ENCODE measurements at regions not wholly inside any gene's neighbourhood (a gene's known extent, or its start where the extent isn't known, plus 50 kb on each side); places are given as distances from the start of the nearest gene placed in this dataset.

GRCh38 chr16:80151722-80152111 lies 389.1 kb upstream of the DYNLRB2 start:
- Histone ChIP-seq H3K27ac (ENCODE audit: low read depth, low read length) (no peak overlapping the region), H3K27me3 (ENCODE audit: control insufficient read depth, low read length) (no peaks in the 10 kb centered on the region), H3K4me3 (ENCODE audit: low read length) (no peak overlapping the region), H3K9me2 (replicated peaks; ENCODE audit: control insufficient read depth, low read length) (no peaks in the 10 kb centered on the region), H3K4me2 (ENCODE audit: low read length) (no peak overlapping the region), H3K36me3 (ENCODE audit: control insufficient read depth, low read length) (no peaks in the 10 kb centered on the region), H3F3A (ENCODE audit: control insufficient read depth, insufficient read depth) (no peaks in the 10 kb centered on the region), H3K4me1 (ENCODE audit: control insufficient read depth, low read length) (no peaks in the 10 kb centered on the region), H4K20me1 (ENCODE audit: control insufficient read depth, insufficient read depth, low read depth, low read length) (no peaks in the 10 kb centered on the region), H3K9me3 (ENCODE audit: control insufficient read depth, insufficient read depth, low read length) (no peaks in the 10 kb centered on the region), H3K79me2 (ENCODE audit: control insufficient read depth, low read length) (no peaks in the 10 kb centered on the region)
- TF ChIP-seq EZH2phosphoT487 (IDR thresholded peaks at IDR 0.05; ENCODE audit: borderline replicate concordance, low read length) = no peak
- TF ChIP-seq CTCF (IDR thresholded peaks at IDR 0.05; ENCODE audit: low read depth, low read length, poor library complexity, severe bottlenecking) = no peak

- H3F3A ChIP-seq (ENCODE audit: control insufficient read depth, insufficient read depth) = no peaks in the 10 kb centered on the region
- no peak overlapping the region for H3K27ac ChIP-seq (ENCODE audit: low read depth, low read length)
- H3K36me3 ChIP-seq (ENCODE audit: control insufficient read depth, low read length) = no peaks in the 10 kb centered on the region
- H3K79me2 ChIP-seq (ENCODE audit: control insufficient read depth, low read length) = no peaks in the 10 kb centered on the region
- TF ChIP-seq EZH2phosphoT487 (IDR thresholded peaks at IDR 0.05; ENCODE audit: borderline replicate concordance, low read length) (no peak), CTCF (IDR thresholded peaks at IDR 0.05; ENCODE audit: low read depth, low read length, poor library complexity, severe bottlenecking) (no peak)
- no peaks in the 10 kb centered on the region for H3K27me3 ChIP-seq (ENCODE audit: control insufficient read depth, low read length)
- no peaks in the 10 kb centered on the region for H3K9me2 ChIP-seq (replicated peaks; ENCODE audit: control insufficient read depth, low read length)
- no peak overlapping the region for H3K4me2 ChIP-seq (ENCODE audit: low read length)
- no peaks in the 10 kb centered on the region for H3K9me3 ChIP-seq (ENCODE audit: control insufficient read depth, insufficient read depth, low read length)
- H4K20me1 ChIP-seq (ENCODE audit: control insufficient read depth, insufficient read depth, low read depth, low read length) = no peaks in the 10 kb centered on the region
- H3K4me3 ChIP-seq (ENCODE audit: low read length) = no peak overlapping the region
- H3K4me1 ChIP-seq (ENCODE audit: control insufficient read depth, low read length) = no peaks in the 10 kb centered on the region
These were observed 389.6 kb upstream of the DYNLRB2 start for GRCh38 chr16:80150978-80151721.

- Histone ChIP-seq H3K4me3 (ENCODE audit: low read length) (no peak overlapping the region), H3F3A (ENCODE audit: control insufficient read depth, insufficient read depth) (no peaks in the 10 kb centered on the region), H3K9me2 (replicated peaks; ENCODE audit: control insufficient read depth, low read length) (no peaks in the 10 kb centered on the region), H3K27me3 (ENCODE audit: control insufficient read depth, low read length) (no peaks in the 10 kb centered on the region), H3K4me1 (ENCODE audit: control insufficient read depth, low read length) (no peaks in the 10 kb centered on the region), H3K27ac (ENCODE audit: low read depth, low read length) (no peak overlapping the region), H3K79me2 (ENCODE audit: control insufficient read depth, low read length) (no peaks in the 10 kb centered on the region), H3K4me2 (ENCODE audit: low read length) (no peak overlapping the region), H3K36me3 (ENCODE audit: control insufficient read depth, low read length) (no peaks in the 10 kb centered on the region), H4K20me1 (ENCODE audit: control insufficient read depth, insufficient read depth, low read depth, low read length) (no peaks in the 10 kb centered on the region), H3K9me3 (ENCODE audit: control insufficient read depth, insufficient read depth, low read length) (no peaks in the 10 kb centered on the region)
- TF ChIP-seq CTCF (IDR thresholded peaks at IDR 0.05; ENCODE audit: low read depth, low read length, poor library complexity, severe bottlenecking) (no peak), EZH2phosphoT487 (IDR thresholded peaks at IDR 0.05; ENCODE audit: borderline replicate concordance, low read length) (no peak)
These were observed 392.0 kb upstream of the DYNLRB2 start for GRCh38 chr16:80148826-80149225.

Data from DOHH2 (cell line).